Suprapubic skin (tissue), 4 donors: ENCODE measurements at regions not wholly inside any gene's neighbourhood (a gene's known extent, or its start where the extent isn't known, plus 50 kb on each side); places are given as distances from the start of the nearest gene placed in this dataset.

Experiments
- DNase-seq, 2 donors: peaks; one replicate each; pipeline ENCODE4 v3.0.0-alpha.2; 2019; ENCODE audit warnings: low spot score in 2 of 2
- H3K27ac ChIP-seq: fragments of 200-600 bp; sonication (generic); one replicate; pipeline ENCODE4 v1.5.1; 2019
- H3K27me3 ChIP-seq: fragments of 200-600 bp; sonication (generic); one replicate; pipeline ENCODE4 v1.5.1; 2019
- H3K36me3 ChIP-seq: fragments of 200-600 bp; sonication (generic); one replicate; pipeline ENCODE4 v1.5.1; 2019
- H3K4me1 ChIP-seq: fragments of 200-600 bp; sonication (generic); one replicate; pipeline ENCODE4 v1.5.1; 2019
- H3K4me3 ChIP-seq: fragments of 200-600 bp; sonication (generic); one replicate; pipeline ENCODE4 v1.5.1; 2019; ENCODE audit warnings: mild to moderate bottlenecking
- H3K9me3 ChIP-seq: fragments of 200-600 bp; sonication (generic); one replicate; pipeline ENCODE4 v1.5.1; 2019
- CTCF ChIP-seq, 2 donors: fragments of 200-600 bp in 1 of 2; fragments of 450-650 bp in 1 of 2; sonication (generic) in 1 of 2; IDR thresholded peaks; one replicate each; pipeline ENCODE4 v1.5.1; 2016 to 2019; ENCODE audit warnings: antibody characterized with exemption in 2 of 2, mild to moderate bottlenecking in 1 of 2, moderate library complexity in 1 of 2
- EP300 ChIP-seq: sonication (generic); formaldehyde crosslinking; IDR thresholded peaks from one replicate; pipeline ENCODE4 v1.6.1; 2017; ENCODE audit warnings: antibody characterized with exemption
- POLR2A ChIP-seq, 2 donors: fragments of 450-650 bp; IDR thresholded peaks; one replicate each; pipeline ENCODE4 v1.6.1; 2017; ENCODE audit warnings: antibody characterized with exemption in 2 of 2, mild to moderate bottlenecking in 2 of 2, moderate library complexity in 2 of 2
- POLR2AphosphoS5 ChIP-seq, 3 donors: sonication (generic); formaldehyde crosslinking; IDR thresholded peaks; one replicate each; pipeline ENCODE4 v1.6.1; 2017; ENCODE audit warnings: antibody characterized with exemption in 3 of 3
- WGBS: methylation state at CpG from one replicate; pipeline ENCODE4 v1.1.5; 2018; 5-methylcytosine and 5-hydroxymethylcytosine counted together

DNA sequence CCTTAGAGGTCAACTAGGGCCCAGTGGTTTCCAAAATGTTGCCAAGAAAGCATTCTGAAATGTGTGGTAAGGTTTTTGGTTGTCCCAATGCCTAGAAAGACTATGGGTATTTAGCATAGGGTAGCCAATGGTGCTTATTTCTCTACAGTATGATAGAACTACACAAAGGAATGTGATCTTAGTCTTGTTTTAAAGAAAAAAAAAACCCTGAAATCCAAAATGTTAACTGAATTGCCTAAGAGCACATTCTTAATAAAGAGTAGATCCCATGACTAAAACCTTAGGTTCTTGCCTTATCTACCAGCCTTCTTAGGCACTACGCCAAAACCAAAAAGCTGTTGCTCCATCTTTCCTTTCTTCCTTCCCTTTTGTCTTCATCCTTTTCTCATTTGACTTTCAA lies 428.2 kb downstream of the MRPL39 start:
- H3K27ac ChIP-seq: no peak overlapping the region
- no peak for TF ChIP-seq POLR2A (IDR thresholded peaks at IDR 0.05)
- TF ChIP-seq POLR2AphosphoS5 (IDR thresholded peaks at IDR 0.05): no peak
- TF ChIP-seq CTCF (IDR thresholded peaks at IDR 0.05): no peak
- TF ChIP-seq EP300: no peak
- H3K4me1 ChIP-seq: no peaks in the 10 kb centered on the region
- WGBS: 95% methylated on average over 1 of the region's 1 CpG
- no peaks in the 10 kb centered on the region for H3K9me3 ChIP-seq
- no peaks in the 10 kb centered on the region for H3K27me3 ChIP-seq
- no peak for DNase-seq
- no peaks in the 10 kb centered on the region for H3K36me3 ChIP-seq
- H3K4me3 ChIP-seq: no peak overlapping the region

GRCh38 chr21:25176637-25177412 lies 430.5 kb downstream of the MRPL39 start:
- Histone ChIP-seq H3K4me3 (no peak overlapping the region), H3K9me3 (no peaks in the 10 kb centered on the region), H3K27ac (no peak overlapping the region), H3K4me1 (no peaks in the 10 kb centered on the region), H3K27me3 (no peaks in the 10 kb centered on the region), H3K36me3 (no peaks in the 10 kb centered on the region)
- 86% methylated on average over 5 of the region's 5 CpGs for WGBS
- DNase-seq: no peak
- no peak for TF ChIP-seq CTCF (IDR thresholded peaks at IDR 0.05)
- TF ChIP-seq POLR2A (IDR thresholded peaks at IDR 0.05): no peak
- TF ChIP-seq POLR2AphosphoS5 (IDR thresholded peaks at IDR 0.05): no peak
- TF ChIP-seq EP300: no peak

DNA sequence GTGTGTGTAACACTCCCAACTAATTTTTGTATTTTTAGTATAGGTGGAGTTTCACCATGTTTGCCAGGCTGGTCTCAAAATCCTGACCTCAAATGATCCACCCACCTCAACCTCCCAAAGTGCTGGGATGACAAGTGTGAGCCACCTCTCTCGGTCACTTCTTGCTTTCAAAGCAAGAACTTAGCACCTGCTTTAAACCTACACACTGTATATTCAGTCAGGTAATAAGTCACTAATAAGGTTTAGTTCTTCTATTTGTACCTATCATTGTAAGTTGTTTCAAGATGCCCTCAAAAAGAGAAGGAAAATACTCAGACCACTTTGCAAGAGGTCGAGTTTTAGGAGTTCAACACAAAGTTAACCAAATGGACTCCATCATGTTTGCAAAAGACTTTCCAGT lies 431.3 kb downstream of the MRPL39 start:
- TF ChIP-seq EP300 (no peak), POLR2A (IDR thresholded peaks at IDR 0.05) (no peak), CTCF (IDR thresholded peaks at IDR 0.05) (no peak), POLR2AphosphoS5 (IDR thresholded peaks at IDR 0.05) (no peak)
- WGBS: 82% methylated on average over 2 of the region's 2 CpGs
- Histone ChIP-seq H3K9me3 (no peaks in the 10 kb centered on the region), H3K27me3 (no peaks in the 10 kb centered on the region), H3K4me3 (no peak overlapping the region), H3K4me1 (no peaks in the 10 kb centered on the region), H3K27ac (no peak overlapping the region), H3K36me3 (no peaks in the 10 kb centered on the region)
- no peak for DNase-seq

- 41% methylated on average over 6 of the region's 6 CpGs for WGBS
- TF ChIP-seq EP300 (no peak), POLR2A (IDR thresholded peaks at IDR 0.05) (no peak), POLR2AphosphoS5 (IDR thresholded peaks at IDR 0.05) (no peak), CTCF (IDR thresholded peaks at IDR 0.05) (no peak)
- no peak for DNase-seq
- Histone ChIP-seq H3K27ac (no peak overlapping the region), H3K27me3 (no peaks in the 10 kb centered on the region), H3K9me3 (peaks cover 10% of the 10 kb centered on the region), H3K36me3 (no peaks in the 10 kb centered on the region), H3K4me3 (no peak overlapping the region), H3K4me1 (no peaks in the 10 kb centered on the region)
These were observed 435.8 kb downstream of the MRPL39 start for GRCh38 chr21:25171438-25171837.

- no peaks in the 10 kb centered on the region for H3K36me3 ChIP-seq
- 86% methylated on average over 3 of the region's 3 CpGs for WGBS
- DNase-seq: no peak
- H3K27me3 ChIP-seq: no peaks in the 10 kb centered on the region
- H3K27ac ChIP-seq: no peak overlapping the region
- no peak overlapping the region for H3K4me3 ChIP-seq
- no peaks in the 10 kb centered on the region for H3K4me1 ChIP-seq
- TF ChIP-seq EP300 (no peak), POLR2A (IDR thresholded peaks at IDR 0.05) (no peak), CTCF (IDR thresholded peaks at IDR 0.05) (no peak), POLR2AphosphoS5 (IDR thresholded peaks at IDR 0.05) (no peak)
- H3K9me3 ChIP-seq: peaks cover 10% of the 10 kb centered on the region
These were observed 436.6 kb downstream of the MRPL39 start for GRCh38 chr21:25170681-25171080.
